BE2C (cell line): ENCODE measurements at regions not wholly inside any gene's neighbourhood (a gene's known extent, or its start where the extent isn't known, plus 50 kb on each side); places are given as distances from the start of the nearest gene placed in this dataset.

Experiments
- DNase-seq: peaks from one replicate; pipeline ENCODE4 v3.0.0-alpha.2; 2020
- H3K27me3 ChIP-seq: fragments of 250-450 bp; sonication (Bioruptor Pico); 2 replicates; pipeline ENCODE4 v1.5.1; 2020; ENCODE audit warnings: mild to moderate bottlenecking
- H3K36me3 ChIP-seq: fragments of 250-450 bp; sonication (Bioruptor Pico); 2 replicates; pipeline ENCODE4 v1.5.1; 2020; ENCODE audit warnings: mild to moderate bottlenecking
- H3K4me1 ChIP-seq: fragments of 250-450 bp; sonication (Bioruptor Pico); 2 replicates; pipeline ENCODE4 v1.5.1; 2020
- H3K4me3 ChIP-seq: 2 replicates; pipeline ENCODE4 v1.5.1; 2011; ENCODE audit warnings: low read depth, low read length
- H3K9me3 ChIP-seq: fragments of 250-450 bp; sonication (Bioruptor Pico); 2 replicates; pipeline ENCODE4 v1.5.1; 2020
- CTCF ChIP-seq: IDR thresholded peaks from 2 replicates; pipeline ENCODE4 v1.5.1; 2012; ENCODE audit warnings: mild to moderate bottlenecking, low read depth, low read length

GRCh38 chrX:7546551-7547080 lies 296.4 kb upstream of the VCX start:
- no peak for DNase-seq
- H3K4me1 ChIP-seq, result no peaks in the 10 kb centered on the region
- H3K4me3 ChIP-seq, result no peak overlapping the region
- TF ChIP-seq CTCF, result no peak
- no peaks in the 10 kb centered on the region for H3K27me3 ChIP-seq
- no peaks in the 10 kb centered on the region for H3K9me3 ChIP-seq
- no peaks in the 10 kb centered on the region for H3K36me3 ChIP-seq

GRCh38 chrX:7545564-7545963 lies 297.4 kb upstream of the VCX start:
- Histone ChIP-seq H3K4me3 (no peak overlapping the region), H3K36me3 (no peaks in the 10 kb centered on the region), H3K27me3 (no peaks in the 10 kb centered on the region), H3K9me3 (no peaks in the 10 kb centered on the region), H3K4me1 (no peaks in the 10 kb centered on the region)
- TF ChIP-seq CTCF, result no peak
- DNase-seq, result no peak

GRCh38 chrX:7542587-7543380 lies 300.2 kb upstream of the VCX start:
- Histone ChIP-seq H3K9me3 (no peaks in the 10 kb centered on the region), H3K27me3 (no peaks in the 10 kb centered on the region), H3K4me1 (no peaks in the 10 kb centered on the region), H3K4me3 (no peak overlapping the region), H3K36me3 (no peaks in the 10 kb centered on the region)
- no peak for DNase-seq
- no peak for TF ChIP-seq CTCF

- Histone ChIP-seq H3K9me3 (no peaks in the 10 kb centered on the region), H3K4me3 (no peak overlapping the region)
- TF ChIP-seq CTCF, result no peak
Measured at GRCh38 chrX:7522860-7523259, 320.1 kb upstream of the VCX start.

GRCh38 chrX:7515681-7516413 lies 327.1 kb upstream of the VCX start:
- H3K9me3 ChIP-seq, result no peaks in the 10 kb centered on the region
- no peak overlapping the region for H3K4me3 ChIP-seq
- DNase-seq, result no peak
- no peak for TF ChIP-seq CTCF
- no peaks in the 10 kb centered on the region for H3K27me3 ChIP-seq
- H3K4me1 ChIP-seq, result no peaks in the 10 kb centered on the region
- H3K36me3 ChIP-seq, result no peaks in the 10 kb centered on the region

More at GRCh38 chrX:7522860-7523259, 320.1 kb upstream of the VCX start:
- no peaks in the 10 kb centered on the region for H3K36me3 ChIP-seq
- no peak for DNase-seq
- H3K27me3 ChIP-seq, result no peaks in the 10 kb centered on the region
- no peaks in the 10 kb centered on the region for H3K4me1 ChIP-seq
